Fibroblast of gingiva (primary cell): ENCODE measurements at regions not wholly inside any gene's neighbourhood (a gene's known extent, or its start where the extent isn't known, plus 50 kb on each side); places are given as distances from the start of the nearest gene placed in this dataset.
"Not testable (repeated sequence)": the region's sequence is repeated elsewhere in the genome, so short reads cannot be mapped to it uniquely, and the experiment has no call there.

Experiments used
- DNase-seq: peaks from one replicate; pipeline ENCODE4 v3.0.0-alpha.2; 2011; ENCODE audit warnings: low read depth

GRCh38 chr10:28859791-28860190 lies 182.5 kb downstream of the BAMBI start:
- DNase-seq = no peak

- DNase-seq = no peak
Measured at GRCh38 chr10:28862219-28862618, 184.9 kb downstream of the BAMBI start.

- DNase-seq = no peak
Measured at GRCh38 chr10:28869606-28870201, 192.4 kb downstream of the BAMBI start.

GRCh38 chr10:28871665-28872064 lies 194.3 kb downstream of the BAMBI start:
- DNase-seq = no peak

GRCh38 chr10:28872587-28873165 lies 195.4 kb downstream of the BAMBI start:
- DNase-seq = no peak

GRCh38 chr10:28873540-28873939 lies 196.2 kb downstream of the BAMBI start:
- DNase-seq = no peak

- DNase-seq = no peak
Measured at GRCh38 chr10:28874210-28874609, 196.9 kb downstream of the BAMBI start.

- no peak for DNase-seq
Measured at GRCh38 chr10:28875549-28876081, 198.3 kb downstream of the BAMBI start.

GRCh38 chr10:28878236-28878970 lies 201.1 kb downstream of the BAMBI start:
- DNase-seq = no peak

GRCh38 chr10:28879246-28879645 lies 201.9 kb downstream of the BAMBI start:
- DNase-seq = no peak

GRCh38 chr10:28879875-28880682 lies 202.8 kb downstream of the BAMBI start:
- no peak for DNase-seq

- no peak for DNase-seq
Measured at GRCh38 chr10:28880683-28880950, 203.3 kb downstream of the BAMBI start.

GRCh38 chr10:28881171-28881882 lies 204.0 kb downstream of the BAMBI start:
- DNase-seq = no peak

GRCh38 chr10:28883741-28884423 lies 206.6 kb downstream of the BAMBI start:
- no peak for DNase-seq

GRCh38 chr10:28890121-28890950 lies 213.0 kb downstream of the BAMBI start:
- DNase-seq = no peak

- no peak for DNase-seq
Measured at GRCh38 chr10:28891058-28891713, 213.9 kb downstream of the BAMBI start.

- no peak for DNase-seq
Measured at GRCh38 chr10:28892818-28893547, 215.7 kb downstream of the BAMBI start.

- no peak for DNase-seq
Measured at GRCh38 chr10:28894146-28894545, 216.8 kb downstream of the BAMBI start.

- DNase-seq = not testable (repeated sequence)
Measured at GRCh38 chr10:28895671-28896070, 218.3 kb downstream of the BAMBI start.
